NCI-H524 treated with DMSO at 0.1 percent for 48 hours (cell line): ENCODE measurements at regions not wholly inside any gene's neighbourhood (a gene's known extent, or its start where the extent isn't known, plus 50 kb on each side); places are given as distances from the start of the nearest gene placed in this dataset.
"Not testable (repeated sequence)": the region's sequence is repeated elsewhere in the genome, so short reads cannot be mapped to it uniquely, and the experiment has no call there.

Source experiments
- DNase-seq: peaks from one replicate; lab custom pipeline; 2025; lab: John Stamatoyannopoulos, UW

- DNase-seq: no peak
Observed at GRCh38 chr4:34861666-34862065, 1382.6 kb downstream of the ARAP2 start.

GRCh38 chr4:34878961-34879360, 1365.4 kb downstream of the ARAP2 start:
- no peak for DNase-seq

GRCh38 chr4:34880246-34880645, 1364.1 kb downstream of the ARAP2 start:
- DNase-seq: no peak

- no peak for DNase-seq
Observed at GRCh38 chr4:34891892-34892291, 1352.4 kb downstream of the ARAP2 start.

- no peak for DNase-seq
Observed at GRCh38 chr4:34893382-34893781, 1350.9 kb downstream of the ARAP2 start.

- no peak for DNase-seq
Observed at GRCh38 chr4:34920032-34920431, 1324.3 kb downstream of the ARAP2 start.

- DNase-seq: no peak
Observed at GRCh38 chr4:34921391-34921790, 1322.9 kb downstream of the ARAP2 start.

- DNase-seq: no peak
Observed at GRCh38 chr4:34922325-34922724, 1322.0 kb downstream of the ARAP2 start.

GRCh38 chr4:34932591-34932990, 1311.7 kb downstream of the ARAP2 start:
- DNase-seq: no peak

- no peak for DNase-seq
Observed at GRCh38 chr4:34935739-34936138, 1308.6 kb downstream of the ARAP2 start.

GRCh38 chr4:34939073-34939472, 1305.2 kb downstream of the ARAP2 start:
- DNase-seq: no peak

GRCh38 chr4:34943741-34944386, 1300.5 kb downstream of the ARAP2 start:
- no peak for DNase-seq

- DNase-seq: no peak
Observed at GRCh38 chr4:34950926-34951325, 1293.4 kb downstream of the ARAP2 start.

GRCh38 chr4:34953145-34953799, 1291.0 kb downstream of the ARAP2 start:
- no peak for DNase-seq

GRCh38 chr4:34964613-34965012, 1279.7 kb downstream of the ARAP2 start:
- no peak for DNase-seq

GRCh38 chr4:34972189-34972588, 1272.1 kb downstream of the ARAP2 start:
- no peak for DNase-seq

GRCh38 chr4:34973650-34974312, 1270.5 kb downstream of the ARAP2 start:
- no peak for DNase-seq

- DNase-seq: no peak
Observed at GRCh38 chr4:34974313-34974680, 1270.0 kb downstream of the ARAP2 start.

- not testable (repeated sequence) for DNase-seq
Observed at GRCh38 chr4:35021222-35021621, 1223.1 kb downstream of the ARAP2 start.

GRCh38 chr4:35025152-35025834, 1219.0 kb downstream of the ARAP2 start:
- no peak for DNase-seq

GRCh38 chr4:35038079-35038805, 1206.1 kb downstream of the ARAP2 start:
- DNase-seq: no peak

GRCh38 chr4:35038845-35039244, 1205.5 kb downstream of the ARAP2 start:
- DNase-seq: no peak
